CD4-positive, alpha-beta T cell treated with Interleukin-6 at 100 ng/mL for 8 hours (primary cell): ENCODE measurements at regions not wholly inside any gene's neighbourhood (a gene's known extent, or its start where the extent isn't known, plus 50 kb on each side); places are given as distances from the start of the nearest gene placed in this dataset.

Experiments used
- DNase-seq: peaks from one replicate; pipeline ENCODE4 v3.0.0-alpha.2; 2020; ENCODE audit warnings: mixed read lengths, low spot score

GRCh38 chr2:16006537-16007166 lies 66.3 kb downstream of the MYCN start:
- no peak for DNase-seq

GRCh38 chr2:16005816-16006536 lies 65.6 kb downstream of the MYCN start:
- no peak for DNase-seq

- no peak for DNase-seq
Observed at GRCh38 chr2:16005389-16005788, 65.0 kb downstream of the MYCN start.

GRCh38 chr2:16003809-16004208 lies 63.5 kb downstream of the MYCN start:
- no peak for DNase-seq

- no peak for DNase-seq
Observed at GRCh38 chr2:16003152-16003551, 62.8 kb downstream of the MYCN start.

- DNase-seq: no peak
Observed at GRCh38 chr2:16002575-16002974, 62.2 kb downstream of the MYCN start.

GRCh38 chr2:16002144-16002543 lies 61.8 kb downstream of the MYCN start:
- DNase-seq: no peak

- DNase-seq: no peak
Observed at GRCh38 chr2:16000642-16001041, 60.3 kb downstream of the MYCN start.

GRCh38 chr2:15999596-16000469 lies 59.5 kb downstream of the MYCN start:
- DNase-seq: no peak

- no peak for DNase-seq
Observed at GRCh38 chr2:15997728-15998280, 57.5 kb downstream of the MYCN start.

GRCh38 chr2:15996536-15997423 lies 56.4 kb downstream of the MYCN start:
- no peak for DNase-seq
